Endothelial cell of umbilical vein (primary cell): ENCODE measurements at regions not wholly inside any gene's neighbourhood (a gene's known extent, or its start where the extent isn't known, plus 50 kb on each side); places are given as distances from the start of the nearest gene placed in this dataset.

Experiments used
- BruUV-seq: library from RNA; stranded (reverse); fragments of 400-500 nt; replicated peaks from 2 replicates; lab custom pipeline; 2021; lab: Mats Ljungman, UMichigan
- CTCF ChIA-PET: fragments of 300-600, 350-600 bp; sonication (Branson Sonifier 250); formaldehyde crosslinking; loops from one replicate; lab custom pipeline; 2021; ENCODE audit warnings: antibody characterized with exemption, inconsistent platforms; lab: Charles Lee
- POLR2A ChIA-PET: fragments of 300-600, 350-600 bp; sonication (Branson Sonifier 250); formaldehyde crosslinking; loops from one replicate; lab custom pipeline; 2021; ENCODE audit warnings: antibody characterized with exemption, inconsistent platforms; lab: Charles Lee
- DNase-seq: peaks from one replicate; pipeline ENCODE4 v3.0.0-alpha.2; 2011; ENCODE audit warnings: low read depth, low spot score
- FAIRE-seq: peaks from 2 replicates; lab custom pipeline; 2011; peaks lifted over from hg19 to GRCh38; lab: Jason Lieb, UNC
- H2AFZ ChIP-seq: 2 replicates; pipeline ENCODE4 v1.6.0; 2012; ENCODE audit warnings: low read depth, low read length, control low read depth, inconsistent platforms
- H3K27ac ChIP-seq: 2 replicates; pipeline ENCODE4 v1.5.1; 2011; ENCODE audit warnings: low read depth, mild to moderate bottlenecking, control low read depth, low read length, moderate library complexity; ENCODE audit not compliant: insufficient read depth
- H3K27me3 ChIP-seq, 2 experiments: 2 replicates each; pipeline versions ENCODE4 v1.6.0 to v1.6.1; 2011; ENCODE audit warnings: low read length in 2 of 2, mixed read lengths in 1 of 2; ENCODE audit not compliant: control insufficient read depth in 2 of 2, insufficient read depth in 2 of 2
- H3K36me3 ChIP-seq, 2 experiments: 2 replicates in 1 of 2; 3 replicates in 1 of 2; pipeline ENCODE4 v1.5.1; 2011; ENCODE audit warnings: low read length in 2 of 2, mild to moderate bottlenecking in 1 of 2, moderate library complexity in 1 of 2; ENCODE audit not compliant: control insufficient read depth in 2 of 2, insufficient read depth in 2 of 2; ENCODE audit errors: extremely low read depth in 1 of 2
- H3K4me1 ChIP-seq: 3 replicates; pipeline ENCODE4 v1.5.1; 2011; ENCODE audit warnings: mild to moderate bottlenecking, low read length; ENCODE audit not compliant: control insufficient read depth, insufficient read depth; ENCODE audit errors: extremely low read depth
- H3K4me2 ChIP-seq: 2 replicates; pipeline ENCODE4 v1.6.1; 2011; ENCODE audit warnings: low read length, control low read depth, mixed read lengths; ENCODE audit not compliant: insufficient read depth
- H3K4me3 ChIP-seq, 3 experiments: fragments of 200-600 bp in 1 of 3; sonication (generic), shearing (Covaris generic) in 1 of 3; replicated peaks in 1 of 3; 2 replicates each; pipeline ENCODE4 v1.5.1; 2011 to 2016; ENCODE audit warnings: control low read depth in 3 of 3, low read length in 3 of 3, mild to moderate bottlenecking in 2 of 3, inconsistent platforms in 1 of 3, low read depth in 1 of 3, moderate library complexity in 1 of 3; ENCODE audit not compliant: insufficient read depth in 1 of 3
- H3K79me2 ChIP-seq: 2 replicates; pipeline ENCODE4 v1.6.0; 2012; ENCODE audit warnings: low read length, inconsistent platforms; ENCODE audit not compliant: control insufficient read depth, insufficient read depth
- H3K9ac ChIP-seq: replicated peaks from 2 replicates; pipeline ENCODE3; 2011; ENCODE audit warnings: low read length, control low read depth; ENCODE audit not compliant: insufficient read depth; ENCODE audit errors: extremely low read depth
- H3K9me1 ChIP-seq: replicated peaks from 3 replicates; pipeline ENCODE4 v1.6.0; 2011; ENCODE audit warnings: mild to moderate bottlenecking, low read length; ENCODE audit not compliant: control insufficient read depth, insufficient read depth; ENCODE audit errors: extremely low read depth
- H3K9me3 ChIP-seq: replicated peaks from 2 replicates; pipeline ENCODE4 v1.5.1; 2012; ENCODE audit warnings: low read length, inconsistent platforms; ENCODE audit not compliant: control insufficient read depth, insufficient read depth
- H4K20me1 ChIP-seq: replicated peaks from 2 replicates; pipeline ENCODE3; 2011; ENCODE audit warnings: mild to moderate bottlenecking, low read length; ENCODE audit not compliant: control insufficient read depth, insufficient read depth; ENCODE audit errors: extremely low read depth
- EZH2 ChIP-seq: IDR thresholded peaks from 2 replicates; pipeline ENCODE4 v1.6.1; 2012; ENCODE audit warnings: borderline replicate concordance, low read depth, mild to moderate bottlenecking, moderate library complexity, low read length, inconsistent platforms; ENCODE audit not compliant: severe bottlenecking
- FOS ChIP-seq: IDR thresholded peaks from 2 replicates; pipeline ENCODE4 v1.6.1; 2011; ENCODE audit warnings: mild to moderate bottlenecking, low read length, moderate library complexity, borderline replicate concordance; ENCODE audit not compliant: insufficient read depth
- GATA2 ChIP-seq: IDR thresholded peaks from 2 replicates; pipeline ENCODE4 v1.7.0; 2011; ENCODE audit warnings: low read depth, mild to moderate bottlenecking, moderate library complexity, mixed read lengths, low read length; ENCODE audit not compliant: insufficient read length, insufficient read depth
- JUN ChIP-seq: IDR thresholded peaks from 2 replicates; pipeline ENCODE4 v1.6.1; 2011; ENCODE audit warnings: borderline replicate concordance, low read depth; ENCODE audit not compliant: insufficient read length, insufficient read depth
- MAX ChIP-seq: IDR thresholded peaks from 2 replicates; pipeline ENCODE4 v1.6.1; 2011; ENCODE audit not compliant: insufficient read depth, insufficient read length
- MYC ChIP-seq: IDR thresholded peaks from one replicate; pipeline ENCODE4 v1.6.1; 2011; ENCODE audit warnings: mild to moderate bottlenecking, low read depth, low read length
- POLR2A ChIP-seq: IDR thresholded peaks from 2 replicates; pipeline ENCODE4 v1.6.1; 2012; ENCODE audit warnings: low read depth, mild to moderate bottlenecking, control low read depth, low read length
- POLR2AphosphoS5 ChIP-seq: IDR thresholded peaks from 2 replicates; pipeline ENCODE4 v1.6.1; 2012; ENCODE audit warnings: low read depth, mild to moderate bottlenecking, control low read depth, low read length, moderate library complexity; ENCODE audit not compliant: insufficient read depth
- dilution Hi-C: fragments of 300-500 bp; cut with MboI; formaldehyde crosslinking; loops from one replicate; pipeline ENCODE4 v1.15.0; 2019; ENCODE audit warnings: low sequenced_read_pairs; ENCODE audit not compliant: extremely low pct_ligation_motif_present
- intact Hi-C: fragments of 100-400 bp; cut with micrococcal nuclease; formaldehyde crosslinking; loops from one replicate; pipeline ENCODE4 v1.10.0; 2022
- TF ChIP-seq, protein P1 (sequence below), 2 donors: IDR thresholded peaks; 1 replicate in 1 of 2; 2 replicates in 1 of 2; pipeline ENCODE4 v1.5.1; 2011; ENCODE audit warnings: low read length in 2 of 2, mild to moderate bottlenecking in 2 of 2, moderate library complexity in 2 of 2, control low read depth in 1 of 2, inconsistent platforms in 1 of 2, low read depth in 1 of 2; ENCODE audit not compliant: insufficient read depth in 1 of 2; ENCODE audit errors: extremely low read depth in 1 of 2

- no TSS peak for BruUV-seq
- H3K27ac ChIP-seq, result no peak overlapping the region
- H3K9ac ChIP-seq, result no peak overlapping the region
- H2AFZ ChIP-seq, result no peak overlapping the region
- ChIA-PET POLR2A (no interaction called here), CTCF (no interaction called here)
- no peaks in the 10 kb centered on the region for H3K27me3 ChIP-seq
- H3K4me1 ChIP-seq, result no peaks in the 10 kb centered on the region
- no peaks in the 10 kb centered on the region for H3K36me3 ChIP-seq
- H3K9me3 ChIP-seq, result no peaks in the 10 kb centered on the region
- TF ChIP-seq MAX (no peak), EZH2 (no peak), JUN (no peak), POLR2AphosphoS5 (no peak), MYC (no peak), POLR2A (no peak), GATA2 (no peak), FOS (no peak)
- TF ChIP-seq, protein P1, sequence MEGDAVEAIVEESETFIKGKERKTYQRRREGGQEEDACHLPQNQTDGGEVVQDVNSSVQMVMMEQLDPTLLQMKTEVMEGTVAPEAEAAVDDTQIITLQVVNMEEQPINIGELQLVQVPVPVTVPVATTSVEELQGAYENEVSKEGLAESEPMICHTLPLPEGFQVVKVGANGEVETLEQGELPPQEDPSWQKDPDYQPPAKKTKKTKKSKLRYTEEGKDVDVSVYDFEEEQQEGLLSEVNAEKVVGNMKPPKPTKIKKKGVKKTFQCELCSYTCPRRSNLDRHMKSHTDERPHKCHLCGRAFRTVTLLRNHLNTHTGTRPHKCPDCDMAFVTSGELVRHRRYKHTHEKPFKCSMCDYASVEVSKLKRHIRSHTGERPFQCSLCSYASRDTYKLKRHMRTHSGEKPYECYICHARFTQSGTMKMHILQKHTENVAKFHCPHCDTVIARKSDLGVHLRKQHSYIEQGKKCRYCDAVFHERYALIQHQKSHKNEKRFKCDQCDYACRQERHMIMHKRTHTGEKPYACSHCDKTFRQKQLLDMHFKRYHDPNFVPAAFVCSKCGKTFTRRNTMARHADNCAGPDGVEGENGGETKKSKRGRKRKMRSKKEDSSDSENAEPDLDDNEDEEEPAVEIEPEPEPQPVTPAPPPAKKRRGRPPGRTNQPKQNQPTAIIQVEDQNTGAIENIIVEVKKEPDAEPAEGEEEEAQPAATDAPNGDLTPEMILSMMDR (IDR thresholded peaks at IDR 0.05; ENCODE audit: extremely low read depth in 1 of 2, insufficient read depth in 1 of 2, low read depth in 1 of 2, low read length in 2 of 2), result no peak
- no peak overlapping the region for H3K4me3 ChIP-seq
- intact Hi-C loops (no loop called here), dilution Hi-C loops (no loop called here)
- no peaks in the 10 kb centered on the region for H3K79me2 ChIP-seq
- no peaks in the 10 kb centered on the region for H3K9me1 ChIP-seq
- H4K20me1 ChIP-seq, result no peaks in the 10 kb centered on the region
- DNase-seq (no peak), FAIRE-seq (no peak)
- H3K4me2 ChIP-seq, result no peak overlapping the region
Observed at GRCh38 chr13:103190841-103191240, 124.6 kb upstream of the SLC10A2 start.
